Fibroblast of lung (primary cell): ENCODE measurements at regions not wholly inside any gene's neighbourhood (a gene's known extent, or its start where the extent isn't known, plus 50 kb on each side); places are given as distances from the start of the nearest gene placed in this dataset.

Experiments used
- CTCF ChIP-seq, 2 donors: IDR thresholded peaks in 1 of 2; conservative IDR thresholded peaks in 1 of 2; 1 replicate in 1 of 2; 2 replicates in 1 of 2; pipeline ENCODE4 v1.5.1; 2011 to 2012; ENCODE audit warnings: low read length in 2 of 2, control low read depth in 1 of 2, inconsistent platforms in 1 of 2, low read depth in 1 of 2, mild to moderate bottlenecking in 1 of 2
- EZH2 ChIP-seq: IDR thresholded peaks from 2 replicates; pipeline ENCODE4 v1.5.1; 2012; ENCODE audit warnings: low read length, control low read depth, mild to moderate bottlenecking; ENCODE audit errors: missing control alignments

- no peak for TF ChIP-seq CTCF (conservative IDR thresholded peaks at IDR 0.05 in 1 of 2, IDR thresholded peaks at IDR 0.05 in 1 of 2; ENCODE audit: low read depth in 1 of 2, low read length in 2 of 2)
- no peak for TF ChIP-seq EZH2
Measured at GRCh38 chr14:47857646-47858045, 182.2 kb upstream of the MDGA2 start.
